ENCODE measurements at regions not wholly inside any gene's neighbourhood (a gene's known extent, or its start where the extent isn't known, plus 50 kb on each side); places are given as distances from the start of the nearest gene placed in this dataset.

- TF ChIP-seq RFX5 (IDR thresholded peaks at IDR 0.05; ENCODE audit: low read length) (no peak), CTCF (IDR thresholded peaks at IDR 0.05) (no peak)
Observed at GRCh38 chr20:7124120-7124519, 356.6 kb downstream of the BMP2 start.
